GM12878 (cell line): ENCODE measurements at regions not wholly inside any gene's neighbourhood (a gene's known extent, or its start where the extent isn't known, plus 50 kb on each side); places are given as distances from the start of the nearest gene placed in this dataset.

ENCODE experiments used
- ASH2L ChIP-seq: fragments of 300-600, 200-600 bp; sonication (generic); IDR thresholded peaks from 2 replicates; pipeline ENCODE4 v1.6.1; 2017; ENCODE audit warnings: low read depth, mild to moderate bottlenecking, borderline replicate concordance
- HCFC1 ChIP-seq: fragments of 150-350 bp; IDR thresholded peaks from 2 replicates; pipeline ENCODE4 v1.6.1; 2014; ENCODE audit warnings: low read length
- HSF1 ChIP-seq: fragments of 150-350 bp; IDR thresholded peaks from 2 replicates; pipeline ENCODE4 v1.6.1; 2014; ENCODE audit warnings: mild to moderate bottlenecking, low read depth, low read length
- NKRF ChIP-seq: fragments of 450-650 bp; conservative IDR thresholded peaks from 2 replicates; pipeline ENCODE4 v1.6.1; 2017; ENCODE audit warnings: mild to moderate bottlenecking, moderate library complexity
- POLR2A ChIP-seq: IDR thresholded peaks from 2 replicates; pipeline ENCODE4 v1.6.1; 2011; ENCODE audit warnings: low read depth, mild to moderate bottlenecking, low read length
- SIN3A ChIP-seq: IDR thresholded peaks from 2 replicates; pipeline ENCODE4 v1.6.1; 2012; ENCODE audit warnings: low read depth, low read length, improper control_type of control experiment

GRCh38 chr2:177153805-177154204 lies 58.8 kb upstream of the HNRNPA3 start:
- TF ChIP-seq HSF1 (no peak), SIN3A (no peak), HCFC1 (no peak), NKRF (no peak), ASH2L (no peak), POLR2A (no peak)
